H9 (cell line): ENCODE measurements at regions not wholly inside any gene's neighbourhood (a gene's known extent, or its start where the extent isn't known, plus 50 kb on each side); places are given as distances from the start of the nearest gene placed in this dataset.

ENCODE experiments used
- DNase-seq: peaks from one replicate; pipeline ENCODE4 v3.0.0-alpha.2; 2017
- H2AFZ ChIP-seq: one replicate; pipeline ENCODE4 v1.6.1; 2013; ENCODE audit warnings: mild to moderate bottlenecking, low read length, control low read depth, moderate library complexity
- H2AK5ac ChIP-seq: 2 replicates; pipeline ENCODE4 v1.6.1; 2013; ENCODE audit warnings: low read length, control low read depth, mixed read lengths; ENCODE audit not compliant: insufficient read length
- H2BK120ac ChIP-seq: one replicate; pipeline ENCODE4 v1.6.1; 2013; ENCODE audit warnings: low read depth, mild to moderate bottlenecking, low read length, control low read depth, inconsistent platforms; ENCODE audit not compliant: poor library complexity, severe bottlenecking
- H2BK12ac ChIP-seq: 2 replicates; pipeline ENCODE4 v1.6.1; 2013; ENCODE audit warnings: low read length, control low read depth, mixed read lengths, low read depth; ENCODE audit not compliant: insufficient read length
- H2BK15ac ChIP-seq: 2 replicates; pipeline ENCODE4 v1.6.1; 2013; ENCODE audit warnings: low read depth, low read length, control low read depth
- H2BK20ac ChIP-seq: one replicate; pipeline ENCODE4 v1.6.1; 2013; ENCODE audit warnings: low read depth, mild to moderate bottlenecking, low read length, control low read depth, inconsistent platforms; ENCODE audit not compliant: poor library complexity, severe bottlenecking
- H2BK5ac ChIP-seq: 2 replicates; pipeline ENCODE4 v1.6.1; 2013; ENCODE audit warnings: low read length, control low read depth, mixed read lengths; ENCODE audit not compliant: insufficient read length
- H3K14ac ChIP-seq: 2 replicates; pipeline ENCODE4 v1.6.1; 2013; ENCODE audit warnings: low read length, control low read depth; ENCODE audit not compliant: insufficient read depth
- H3K18ac ChIP-seq: 2 replicates; pipeline ENCODE4 v1.6.1; 2013; ENCODE audit warnings: low read depth, mild to moderate bottlenecking, mixed read lengths, low read length, control low read depth; ENCODE audit not compliant: insufficient read length
- H3K23ac ChIP-seq: 2 replicates; pipeline ENCODE4 v1.6.1; 2013; ENCODE audit warnings: low read length, control low read depth, mixed read lengths, low read depth; ENCODE audit not compliant: insufficient read length
- H3K23me2 ChIP-seq: 2 replicates; pipeline ENCODE4 v1.6.1; 2013; ENCODE audit warnings: low read depth, mild to moderate bottlenecking, mixed read lengths, low read length, control low read depth; ENCODE audit not compliant: insufficient read length, poor library complexity, severe bottlenecking
- H3K27ac ChIP-seq: 2 replicates; pipeline ENCODE4 v1.5.1; 2013; ENCODE audit warnings: low read length, control low read depth, mixed read lengths, low read depth; ENCODE audit not compliant: insufficient read length
- H3K27me3 ChIP-seq: 2 replicates; pipeline ENCODE4 v1.6.1; 2013; ENCODE audit warnings: low read length, control low read depth, inconsistent platforms; ENCODE audit not compliant: insufficient read depth
- H3K4ac ChIP-seq: 2 replicates; pipeline ENCODE4 v1.6.1; 2013; ENCODE audit warnings: low read depth, mild to moderate bottlenecking, control low read depth, inconsistent platforms, low read length, moderate library complexity
- H3K4me1 ChIP-seq: 2 replicates; pipeline ENCODE4 v1.6.1; 2013; ENCODE audit warnings: low read length, control low read depth, inconsistent platforms; ENCODE audit not compliant: insufficient read depth
- H3K4me2 ChIP-seq: 2 replicates; pipeline ENCODE4 v1.6.1; 2013; ENCODE audit warnings: low read length, control low read depth, mixed read lengths; ENCODE audit not compliant: insufficient read length, insufficient read depth
- H3K56ac ChIP-seq: 2 replicates; pipeline ENCODE4 v1.6.1; 2013; ENCODE audit warnings: low read depth, mild to moderate bottlenecking, mixed read lengths, low read length, control low read depth; ENCODE audit not compliant: insufficient read length
- H3K79me1 ChIP-seq: 2 replicates; pipeline ENCODE4 v1.6.1; 2013; ENCODE audit warnings: low read depth, mild to moderate bottlenecking, moderate library complexity, low read length, control low read depth, inconsistent platforms; ENCODE audit not compliant: insufficient read depth, poor library complexity, severe bottlenecking
- H3K79me2 ChIP-seq: 2 replicates; pipeline ENCODE4 v1.6.1; 2013; ENCODE audit warnings: low read length, control low read depth, inconsistent platforms; ENCODE audit not compliant: insufficient read depth
- H3K9ac ChIP-seq: 2 replicates; pipeline ENCODE4 v1.6.1; 2013; ENCODE audit warnings: low read length, control low read depth, mixed read lengths; ENCODE audit not compliant: insufficient read length; ENCODE audit errors: extremely low read depth
- H3K9me3 ChIP-seq: one replicate; pipeline ENCODE4 v1.6.1; 2013; ENCODE audit warnings: low read depth, low read length, inconsistent platforms; ENCODE audit not compliant: control insufficient read depth
- H3T11ph ChIP-seq: one replicate; pipeline ENCODE4 v1.6.1; 2013; ENCODE audit warnings: mild to moderate bottlenecking, low read length, control low read depth, inconsistent platforms
- H4K20me1 ChIP-seq: one replicate; pipeline ENCODE4 v1.6.1; 2013; ENCODE audit not compliant: control insufficient read depth, insufficient read length, insufficient read depth
- H4K5ac ChIP-seq: 2 replicates; pipeline ENCODE4 v1.6.1; 2013; ENCODE audit warnings: low read depth, mild to moderate bottlenecking, mixed read lengths, low read length, control low read depth; ENCODE audit not compliant: insufficient read length
- H4K8ac ChIP-seq: replicated peaks from 2 replicates; pipeline ENCODE4 v1.6.1; 2013; ENCODE audit warnings: low read length, control low read depth, mixed read lengths, low read depth; ENCODE audit not compliant: insufficient read length
- H4K91ac ChIP-seq: 2 replicates; pipeline ENCODE4 v1.6.1; 2013; ENCODE audit warnings: low read depth, mild to moderate bottlenecking, moderate library complexity, mixed read lengths, low read length, control low read depth; ENCODE audit not compliant: insufficient read length
- H3K27ac Mint-ChIP-seq, 3 experiments: 2 replicates in 2 of 3; 3 replicates in 1 of 3; pipeline ENCODE4 v1.8.0; 2020 to 2021; ENCODE audit warnings: mixed read lengths in 3 of 3, mild to moderate bottlenecking in 1 of 3, moderate library complexity in 1 of 3
- H3K27me3 Mint-ChIP-seq: 2 replicates; pipeline ENCODE4 v1.8.0; 2021; ENCODE audit warnings: low read depth, mild to moderate bottlenecking, moderate library complexity, mixed read lengths
- H3K36me3 Mint-ChIP-seq, 3 experiments: 2 replicates in 2 of 3; 3 replicates in 1 of 3; pipeline ENCODE4 v1.8.0; 2020 to 2021; ENCODE audit warnings: low read depth in 3 of 3, mixed read lengths in 3 of 3; ENCODE audit not compliant: insufficient read depth in 1 of 3
- H3K4me1 Mint-ChIP-seq, 2 experiments: 2 replicates each; pipeline ENCODE4 v1.8.0; 2020; ENCODE audit warnings: mixed read lengths in 2 of 2
- H3K4me3 Mint-ChIP-seq, 2 experiments: 2 replicates in 1 of 2; 3 replicates in 1 of 2; pipeline ENCODE4 v1.8.0; 2020 to 2021; ENCODE audit warnings: mild to moderate bottlenecking in 2 of 2, mixed read lengths in 2 of 2, moderate library complexity in 1 of 2
- H3K9me3 Mint-ChIP-seq, 2 experiments: 2 replicates in 1 of 2; 3 replicates in 1 of 2; pipeline ENCODE4 v1.8.0; 2020; ENCODE audit warnings: mild to moderate bottlenecking in 2 of 2, mixed read lengths in 2 of 2, moderate library complexity in 1 of 2
- CTCF ChIP-seq: fragments of 200-600 bp; sonication (generic); conservative IDR thresholded peaks from 3 replicates; pipeline ENCODE4 v1.8.0; 2021; ENCODE audit warnings: antibody characterized with exemption, mild to moderate bottlenecking
- WGBS: extraction: QIAGEN DNeasy Blood & Tissue Kit; methylation state at CpG from one replicate; pipeline ENCODE4 v1.1.7; 2013; ENCODE audit warnings: missing lambda C conversion rate, low lambda C conversion rate, mixed read lengths; ENCODE audit not compliant: insufficient read length; ENCODE audit errors: extremely low coverage; 5-methylcytosine and 5-hydroxymethylcytosine counted together

GRCh38 chr10:78483641-78484040 lies 450.0 kb downstream of the RPS24 start:
- Histone ChIP-seq H3K9ac (no peak overlapping the region), H2BK12ac (no peak overlapping the region), H3K79me2 (no peaks in the 10 kb centered on the region), H3K23ac (no peak overlapping the region), H3K9me3 (no peaks in the 10 kb centered on the region), H3K56ac (no peak overlapping the region), H3K23me2 (no peaks in the 10 kb centered on the region), H4K8ac (no peak overlapping the region), H3K14ac (no peak overlapping the region), H3K27ac (no peak overlapping the region), H3K27me3 (no peaks in the 10 kb centered on the region), H2BK15ac (no peak overlapping the region), H4K91ac (no peak overlapping the region), H3K79me1 (no peaks in the 10 kb centered on the region), H2BK120ac (no peak overlapping the region), H2BK20ac (no peak overlapping the region), H2AFZ (no peak overlapping the region), H3T11ph (no peak overlapping the region), H4K5ac (no peak overlapping the region), H2BK5ac (no peak overlapping the region), H3K4ac (no peak overlapping the region), H4K20me1 (no peaks in the 10 kb centered on the region), H3K4me2 (no peak overlapping the region), H3K4me1 (no peaks in the 10 kb centered on the region), H3K18ac (no peak overlapping the region), H2AK5ac (no peak overlapping the region)
- TF ChIP-seq CTCF, result no peak
- no peak for DNase-seq
- Mint-ChIP-seq H3K9me3 (peaks cover 3 to 4% of the 10 kb centered on the region in 2 experiments), H3K4me3 (no peak overlapping the region), H3K27me3 (peaks cover 4% of the 10 kb centered on the region; the same call in 1 of the 2 replicates), H3K36me3 (peaks cover 0 to 4% (median 0%) of the 10 kb centered on the region in 3 experiments; a peak in 3 of 7 replicates), H3K27ac (no peak overlapping the region), H3K4me1 (peaks cover 7% of the 10 kb centered on the region in 2 experiments; a peak in 3 of 4 replicates)
- no CpG with 5 or more reads among the region's 3 CpGs for WGBS
